ENCODE measurements at regions not wholly inside any gene's neighbourhood (a gene's known extent, or its start where the extent isn't known, plus 50 kb on each side); places are given as distances from the start of the nearest gene placed in this dataset.
"Not testable (repeated sequence)": the region's sequence is repeated elsewhere in the genome, so short reads cannot be mapped to it uniquely, and the experiment has no call there.

DNA sequence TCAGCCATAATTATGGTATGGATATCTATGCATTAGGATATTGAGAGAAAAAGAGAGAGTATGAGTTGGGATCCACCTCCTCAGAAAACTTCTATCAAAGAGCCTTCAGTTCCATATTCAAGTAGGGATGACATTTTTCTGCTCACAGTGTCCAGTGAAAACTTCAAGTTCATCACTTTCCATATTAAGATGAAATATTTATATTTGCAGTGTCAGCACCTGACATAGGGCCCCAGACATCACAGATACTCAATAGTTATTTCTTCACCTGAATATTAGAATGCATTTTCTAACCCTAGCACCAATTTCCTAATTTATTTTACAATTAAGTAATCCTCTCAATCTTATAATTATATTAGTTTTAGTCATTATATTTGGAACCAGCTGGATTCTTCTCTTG lies 318.0 kb upstream of the MGAT4C start:
- DNase-seq (ENCODE audit: low spot score) = no peak

- no peak for DNase-seq (ENCODE audit: low spot score)
Observed at GRCh38 chr12:86572455-86572854, 316.3 kb upstream of the MGAT4C start.

- no peak for DNase-seq (ENCODE audit: low spot score)
Observed at GRCh38 chr12:86565038-86565437, 308.8 kb upstream of the MGAT4C start.

GRCh38 chr12:86555491-86555890 lies 299.3 kb upstream of the MGAT4C start:
- DNase-seq (ENCODE audit: low spot score) = not testable (repeated sequence)

DNA sequence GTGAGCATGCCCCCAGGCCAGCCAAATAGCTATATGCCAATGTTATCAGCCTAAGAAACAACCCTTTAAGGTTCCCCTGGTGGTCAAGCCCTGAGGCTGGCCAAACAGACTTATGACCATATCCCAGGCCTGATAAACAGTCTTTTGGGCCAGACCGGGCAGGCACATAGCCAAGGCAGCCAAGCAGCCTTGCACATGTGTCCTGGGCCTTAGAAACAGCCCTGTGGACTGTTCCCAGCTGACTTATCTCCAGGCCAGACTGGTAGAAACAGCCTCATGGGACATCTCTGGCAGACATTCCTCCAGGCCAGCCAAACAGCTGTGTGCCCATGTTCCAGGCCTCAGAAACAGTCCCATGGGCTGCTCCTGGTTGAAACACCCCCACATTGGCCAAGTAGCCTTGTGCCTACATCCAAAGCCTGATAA lies 295.0 kb upstream of the MGAT4C start:
- DNase-seq (ENCODE audit: low spot score) = no peak

DNA sequence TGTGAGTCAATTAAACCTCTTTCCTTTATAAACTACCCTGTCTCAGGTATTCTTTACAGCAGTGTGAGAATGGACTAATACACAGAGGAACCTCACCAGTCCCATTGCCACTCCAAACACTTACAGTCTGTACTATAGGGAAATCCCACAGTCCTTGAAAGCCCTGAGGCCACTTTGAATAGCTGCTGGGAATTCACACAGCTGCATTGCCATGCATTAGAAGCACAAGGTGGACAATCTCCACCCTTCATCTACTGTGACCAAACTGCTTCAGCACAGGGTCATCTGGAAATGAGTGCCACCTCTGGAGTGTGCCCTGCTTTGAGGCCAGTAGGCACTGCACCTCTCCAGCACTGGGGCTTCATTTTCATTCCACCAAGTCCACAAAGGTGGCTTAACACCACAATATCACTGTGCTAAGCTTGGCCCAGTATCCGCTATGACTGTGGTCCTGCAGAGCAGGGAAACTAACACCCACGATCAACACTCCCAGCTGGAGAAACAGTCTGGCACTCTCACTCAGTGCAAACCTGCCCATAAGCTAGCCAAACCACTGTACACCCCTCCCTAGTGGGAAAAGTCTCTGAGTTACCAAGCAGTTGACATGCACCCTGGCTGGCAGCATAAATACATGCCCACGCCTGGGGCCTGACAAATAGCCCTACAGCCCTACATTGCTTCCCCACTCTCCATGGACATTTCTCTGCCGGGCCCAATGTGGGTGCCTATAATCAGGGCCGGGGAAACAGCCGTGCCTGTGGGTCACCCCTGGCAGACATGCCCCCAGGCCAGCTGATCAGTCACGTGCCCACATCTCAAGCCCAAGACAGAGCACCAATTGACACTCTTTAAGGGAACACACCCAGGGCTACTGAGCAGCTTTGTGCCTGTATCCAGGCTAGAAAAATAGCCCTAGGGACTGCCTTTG lies 294.3 kb upstream of the MGAT4C start:
- DNase-seq (ENCODE audit: low spot score) = no peak

GRCh38 chr12:86543716-86544115 lies 287.5 kb upstream of the MGAT4C start:
- DNase-seq (ENCODE audit: low spot score) = no peak

DNA sequence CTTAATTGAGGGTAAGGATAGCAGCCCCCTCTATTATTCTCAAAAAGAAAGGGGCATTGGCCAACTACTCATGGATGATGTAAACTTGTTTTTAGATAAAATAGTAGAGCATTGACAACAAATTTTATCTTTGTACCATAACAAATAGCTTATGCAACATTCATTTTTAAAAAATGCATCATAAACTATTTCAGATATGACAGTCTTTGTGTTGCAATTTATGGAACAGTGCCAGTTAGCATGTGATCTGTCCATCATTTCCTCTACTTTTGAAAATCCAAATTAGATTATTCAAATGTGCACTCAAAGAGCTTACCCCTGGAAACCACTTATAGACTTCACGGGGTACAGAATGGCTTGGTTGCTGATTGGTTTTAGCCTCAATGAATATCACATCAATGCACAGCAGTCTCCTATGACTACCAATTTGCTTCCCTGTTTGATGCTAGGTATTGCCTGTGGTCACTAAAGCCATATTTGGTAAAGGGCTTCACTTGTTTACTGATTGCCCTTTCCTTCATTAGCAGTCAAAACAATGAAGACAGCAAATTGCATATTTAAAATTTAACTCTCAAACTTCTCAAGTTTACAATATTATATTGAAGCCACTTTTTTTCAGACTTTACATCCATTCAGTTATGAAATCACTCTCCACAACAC lies 274.9 kb upstream of the MGAT4C start:
- DNase-seq (ENCODE audit: low spot score) = no peak

DNA sequence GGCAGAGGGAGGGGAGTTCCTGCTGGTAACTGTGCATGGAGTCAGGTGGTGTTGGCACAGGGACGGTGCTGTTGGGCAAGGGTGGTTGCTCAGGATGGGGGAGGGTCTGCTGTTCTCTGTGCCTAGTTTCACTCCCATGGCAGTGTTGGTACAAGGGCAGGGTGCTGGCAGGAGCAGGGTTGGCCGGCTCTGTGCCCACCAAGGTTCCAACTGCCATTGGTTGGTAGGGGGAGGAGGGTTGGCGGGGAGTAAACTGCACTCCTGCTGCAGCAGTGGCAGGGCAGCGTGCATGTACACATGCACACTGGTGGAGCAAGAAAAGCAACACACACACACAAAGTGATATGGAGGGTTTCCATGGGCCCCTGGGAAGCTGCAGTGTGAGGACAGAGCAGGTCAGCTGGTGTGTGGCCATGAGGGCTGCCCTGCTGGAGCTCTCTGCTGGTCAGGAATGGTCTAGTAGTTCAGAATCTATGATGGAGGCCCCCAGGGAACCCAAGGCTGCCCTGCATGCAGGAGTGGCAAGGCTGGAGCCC lies 269.9 kb upstream of the MGAT4C start:
- DNase-seq (ENCODE audit: low spot score) = no peak

GRCh38 chr12:86523844-86524243 lies 267.7 kb upstream of the MGAT4C start:
- no peak for DNase-seq (ENCODE audit: low spot score)

DNA sequence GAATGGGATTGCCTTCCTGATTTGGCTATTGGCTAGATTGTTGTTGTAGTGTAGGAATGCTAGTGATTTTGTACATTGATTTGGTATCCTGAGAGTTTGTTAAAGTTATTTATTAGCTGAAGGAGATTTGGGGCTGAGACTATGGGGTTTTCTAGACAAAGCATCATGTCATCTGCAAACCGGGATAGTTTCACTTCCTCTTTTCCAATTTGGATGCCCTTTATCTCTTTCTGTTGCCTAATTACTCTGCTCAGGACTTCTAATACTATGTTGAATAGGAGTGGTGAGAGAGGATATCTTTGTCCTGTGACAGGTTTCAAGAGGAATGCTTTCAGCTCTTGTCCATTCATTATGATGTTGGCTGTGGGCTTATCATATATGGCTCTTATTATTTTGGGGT lies 265.7 kb upstream of the MGAT4C start:
- DNase-seq (ENCODE audit: low spot score) = no peak

DNA sequence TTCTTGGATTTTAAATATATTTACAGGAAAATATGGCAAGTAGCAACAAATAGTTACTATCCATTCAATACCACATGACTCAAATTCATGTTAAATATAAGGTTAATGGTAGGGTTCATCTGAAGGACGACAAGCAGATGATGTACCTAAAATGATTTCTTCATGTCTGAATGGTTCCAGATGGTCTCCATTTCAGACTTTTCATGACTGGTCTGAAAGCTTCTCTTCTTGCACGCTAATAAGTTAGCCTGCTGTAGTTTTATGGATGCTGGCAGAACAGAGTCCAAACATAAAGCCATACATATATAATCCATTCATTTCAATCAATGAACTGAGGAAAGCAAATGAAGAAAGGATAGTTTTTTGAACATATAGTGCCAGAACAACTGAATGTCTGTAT lies 257.0 kb upstream of the MGAT4C start:
- DNase-seq (ENCODE audit: low spot score) = no peak

- DNase-seq (ENCODE audit: low spot score) = no peak
Observed at GRCh38 chr12:86496595-86496994, 240.4 kb upstream of the MGAT4C start.

GRCh38 chr12:86484473-86484872 lies 228.3 kb upstream of the MGAT4C start:
- no peak for DNase-seq (ENCODE audit: low spot score)

GRCh38 chr12:86473231-86473630 lies 217.0 kb upstream of the MGAT4C start:
- no peak for DNase-seq (ENCODE audit: low spot score)

GRCh38 chr12:86456776-86457175 lies 200.6 kb upstream of the MGAT4C start:
- no peak for DNase-seq (ENCODE audit: low spot score)

GRCh38 chr12:86456241-86456640 lies 200.1 kb upstream of the MGAT4C start:
- no peak for DNase-seq (ENCODE audit: low spot score)

DNA sequence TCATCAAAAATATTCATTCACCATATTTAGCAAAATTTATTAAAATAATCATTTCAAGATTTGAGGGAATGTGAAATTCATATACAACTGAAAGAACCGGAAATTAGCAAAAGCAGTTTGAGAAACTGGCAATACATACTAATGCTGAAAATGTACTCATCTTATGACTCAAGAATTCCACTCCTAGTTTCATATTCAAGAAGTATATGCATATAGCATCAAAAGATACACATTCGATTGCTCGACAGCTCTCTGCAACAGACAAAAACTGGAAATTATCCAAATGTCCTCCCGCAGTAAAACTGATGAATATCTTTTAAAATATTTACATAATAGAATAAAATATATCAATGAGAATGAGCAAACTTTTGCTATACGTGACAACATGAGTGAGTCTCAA lies 189.2 kb upstream of the MGAT4C start:
- DNase-seq (ENCODE audit: low spot score) = no peak

DNA sequence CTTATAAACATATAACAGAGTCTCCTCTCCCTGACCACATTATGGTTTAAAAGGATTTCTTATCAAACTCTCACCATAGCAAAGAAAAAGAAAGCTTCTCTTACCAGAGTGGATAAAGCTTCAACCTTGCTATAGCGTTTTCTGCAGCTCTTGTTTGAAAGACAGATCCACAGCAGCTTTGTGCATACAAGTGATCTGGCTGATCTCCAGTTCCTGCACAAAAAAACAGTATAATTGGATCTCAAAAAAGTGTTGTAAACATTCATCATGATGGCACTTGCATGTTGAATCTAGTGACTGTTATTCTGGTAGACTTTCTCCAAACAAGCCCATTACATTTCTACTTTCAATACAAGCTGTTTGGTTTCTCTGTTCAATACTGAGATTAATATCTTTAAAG lies 178.9 kb upstream of the MGAT4C start:
- no peak for DNase-seq (ENCODE audit: low spot score)

DNA sequence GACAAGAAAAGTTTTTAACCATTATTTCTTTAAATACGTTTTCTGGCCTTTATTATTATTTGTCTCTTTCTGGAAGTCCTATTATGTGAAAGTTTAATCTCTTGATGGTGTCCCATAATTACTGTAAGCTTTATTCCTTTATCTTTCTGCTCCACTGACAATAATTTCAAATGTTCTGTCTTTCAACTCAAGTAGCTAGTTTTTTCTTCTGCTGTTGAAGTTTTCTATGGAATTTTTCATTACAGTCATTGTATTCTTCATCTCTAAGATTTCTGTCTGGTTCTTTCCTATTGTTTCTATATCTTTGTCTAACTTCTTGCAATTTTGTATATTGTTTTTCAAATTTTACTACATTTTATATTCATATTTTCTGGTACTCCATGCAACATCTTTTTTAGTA lies 173.6 kb upstream of the MGAT4C start:
- no peak for DNase-seq (ENCODE audit: low spot score)

DNA sequence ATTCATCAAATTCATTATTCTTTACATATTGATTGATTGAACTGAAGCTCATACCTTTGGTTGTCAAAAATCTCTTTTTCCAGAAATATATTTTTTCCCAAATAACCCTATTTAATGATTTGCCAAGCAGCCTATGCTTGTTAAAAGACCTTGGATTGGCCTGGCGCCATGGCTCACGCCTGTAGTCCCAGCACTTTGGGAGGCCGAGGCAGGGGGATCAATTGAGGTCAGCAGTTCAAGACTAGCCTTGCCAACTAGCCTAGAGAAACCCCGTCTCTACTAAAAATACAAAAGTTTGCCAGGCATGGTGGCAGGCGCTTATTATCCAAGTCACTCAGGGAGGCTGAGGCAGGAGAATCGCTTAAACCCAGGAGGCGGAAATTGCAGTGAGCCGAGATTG lies 165.1 kb upstream of the MGAT4C start:
- no peak for DNase-seq (ENCODE audit: low spot score)

DNA sequence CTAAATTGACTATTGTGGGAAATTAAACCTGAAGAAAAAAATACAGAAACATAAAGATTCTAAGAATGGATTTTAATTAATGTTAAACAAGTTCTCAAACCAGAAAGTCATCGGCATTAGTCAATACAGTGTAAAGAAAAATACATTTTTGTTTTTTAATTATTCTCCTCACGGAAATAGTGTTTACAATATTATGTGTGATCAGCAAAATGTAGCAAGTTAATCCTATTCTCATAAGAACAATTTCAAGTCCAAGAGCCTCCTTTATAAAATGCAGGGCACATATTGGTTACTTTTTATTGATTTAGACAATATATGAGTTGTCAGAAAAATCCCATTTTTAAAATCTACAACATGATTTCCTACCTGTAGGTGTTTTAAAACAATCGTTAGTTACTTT lies 158.0 kb upstream of the MGAT4C start:
- no peak for DNase-seq (ENCODE audit: low spot score)

- DNase-seq (ENCODE audit: low spot score) = no peak
Observed at GRCh38 chr12:86411710-86412109, 155.5 kb upstream of the MGAT4C start.

Measured in CD4-positive, alpha-beta T cell treated with Interleukin-15 for 4 hours (primary cell).